GM19395 (cell line): ENCODE measurements at regions not wholly inside any gene's neighbourhood (a gene's known extent, or its start where the extent isn't known, plus 50 kb on each side); places are given as distances from the start of the nearest gene placed in this dataset.

Experiments
- ATAC-seq: cut with Tn5 transposase; IDR thresholded peaks from one replicate; pipeline ENCODE4 v1.9.1; 2021; ENCODE audit warnings: mild to moderate bottlenecking, moderate library complexity; ENCODE audit not compliant: unreplicated experiment

DNA sequence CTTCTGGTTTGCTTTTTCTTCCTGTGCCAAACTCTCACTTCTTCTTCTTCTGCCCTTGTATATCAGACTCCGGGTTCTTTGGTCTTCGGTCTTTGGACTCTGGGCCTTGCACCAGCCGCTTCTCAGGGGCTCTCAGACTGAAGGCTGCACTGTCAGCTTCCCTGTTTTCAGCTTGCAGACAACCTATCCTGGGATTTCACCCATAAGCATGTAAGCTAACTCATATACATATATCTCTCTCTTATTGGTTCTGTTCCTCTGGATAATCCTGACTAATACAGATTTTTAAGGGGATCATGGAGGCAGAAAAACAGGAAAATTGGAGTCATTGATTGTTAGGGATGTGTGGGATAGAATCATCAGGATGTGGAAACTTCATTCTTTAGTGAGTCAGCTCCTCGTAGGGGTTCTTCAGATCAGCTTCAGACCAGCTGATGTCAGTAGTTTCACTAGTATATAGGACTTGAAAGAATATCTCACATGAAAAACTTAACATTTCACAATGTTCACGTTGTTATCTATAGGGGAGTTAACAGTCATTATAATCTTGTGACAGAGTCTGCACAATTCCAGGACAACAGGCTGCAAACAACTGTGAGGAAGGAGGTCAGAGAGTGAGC, 102.9 kb downstream of the RASSF9 start:
- ATAC-seq = no peak

DNA sequence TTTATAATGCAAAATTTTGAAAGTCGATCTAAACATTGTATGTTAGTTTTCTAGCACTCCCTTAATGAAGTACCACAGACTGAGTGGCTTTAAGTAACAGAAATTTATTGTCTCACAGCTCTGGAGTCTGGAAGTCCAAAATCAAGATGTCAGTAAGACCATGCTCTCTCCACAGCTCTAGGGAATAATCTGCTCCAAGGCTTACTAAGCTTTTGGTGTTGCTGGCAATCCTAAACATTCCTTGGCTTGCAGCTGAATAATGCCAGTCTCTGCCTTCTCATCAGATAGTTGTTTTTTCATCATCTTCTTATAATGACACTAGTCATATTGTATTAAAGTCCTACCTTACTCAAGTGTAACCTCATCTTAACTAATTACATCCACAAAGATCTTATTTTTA, 102.2 kb downstream of the RASSF9 start:
- no peak for ATAC-seq

DNA sequence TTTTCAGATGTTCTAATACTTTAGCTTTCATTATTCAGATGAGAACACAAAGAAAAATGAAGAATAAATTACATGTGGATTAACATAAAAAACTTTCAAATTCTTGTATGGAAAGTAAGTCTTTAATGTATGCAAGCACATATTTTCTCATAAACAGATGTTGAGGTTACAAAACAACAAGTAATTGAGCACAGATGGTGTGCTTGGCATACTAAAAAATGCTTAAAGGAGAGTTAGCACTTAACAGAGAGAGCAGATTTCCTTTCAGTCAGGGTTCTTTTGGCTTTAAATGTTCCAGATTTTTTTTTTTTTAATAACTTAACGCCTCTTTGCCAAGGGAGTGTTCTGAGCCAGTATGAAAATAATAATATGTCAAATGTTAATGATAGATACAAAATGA, 96.0 kb downstream of the RASSF9 start:
- ATAC-seq = no peak

DNA sequence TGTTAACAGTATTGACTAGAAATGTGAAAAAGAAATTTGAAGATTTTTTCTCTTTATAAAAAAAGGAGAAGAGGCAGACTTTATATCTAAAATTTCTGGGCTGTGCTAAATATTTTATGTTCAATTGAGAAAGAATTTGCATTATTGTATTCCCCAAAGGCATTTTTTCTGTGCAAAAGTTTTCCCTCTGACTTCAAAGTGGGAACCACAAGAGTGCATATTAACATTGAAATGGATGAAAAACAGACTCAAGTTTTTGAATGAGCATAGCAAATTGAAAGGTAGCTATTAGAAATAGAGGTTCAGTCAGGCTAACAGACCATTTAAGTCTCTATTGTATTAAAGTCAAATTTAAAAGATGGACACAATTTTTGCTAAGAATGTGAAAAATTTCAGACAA, 95.2 kb downstream of the RASSF9 start:
- no peak for ATAC-seq

GRCh38 chr12:85747941-85748495, 88.2 kb downstream of the RASSF9 start:
- no peak for ATAC-seq
